Lung (tissue), 11 donors: ENCODE measurements at regions not wholly inside any gene's neighbourhood (a gene's known extent, or its start where the extent isn't known, plus 50 kb on each side); places are given as distances from the start of the nearest gene placed in this dataset.

Experiments used
- ATAC-seq: fragments of 200-7000 bp; cut with Tn5 transposase; one replicate; pipeline ENCODE4 v1.9.1; 2020; ENCODE audit warnings: moderate number of reproducible peaks; ENCODE audit not compliant: insufficient read depth, low FRiP score
- DNase-seq, 3 donors: peaks; one replicate each; pipeline ENCODE4 v3.0.0-alpha.2; 2013 to 2017
- H3K27ac ChIP-seq, 2 donors: one replicate each; pipeline ENCODE4 v1.5.1; 2013; ENCODE audit warnings: mild to moderate bottlenecking in 2 of 2, moderate library complexity in 2 of 2, control low read depth in 1 of 2, inconsistent platforms in 1 of 2, low read depth in 1 of 2, low read length in 1 of 2
- H3K27me3 ChIP-seq, 3 donors: one replicate each; pipeline ENCODE4 v1.5.1; 2013; ENCODE audit warnings: low read length in 2 of 3; ENCODE audit not compliant: control insufficient read depth in 3 of 3, insufficient read depth in 3 of 3
- H3K36me3 ChIP-seq, 4 donors: one replicate each; pipeline ENCODE4 v1.5.1; 2013; ENCODE audit warnings: low read length in 4 of 4, mild to moderate bottlenecking in 1 of 4, moderate library complexity in 1 of 4; ENCODE audit not compliant: control insufficient read depth in 4 of 4, insufficient read depth in 4 of 4
- H3K4me1 ChIP-seq, 5 donors: one replicate each; pipeline ENCODE4 v1.5.1; 2013; ENCODE audit warnings: low read length in 5 of 5, mild to moderate bottlenecking in 2 of 5, moderate library complexity in 1 of 5; ENCODE audit not compliant: control insufficient read depth in 5 of 5, insufficient read depth in 5 of 5
- H3K4me3 ChIP-seq: one replicate; pipeline ENCODE4 v1.5.1; 2013; ENCODE audit warnings: mild to moderate bottlenecking, control low read depth, moderate library complexity
- H3K9ac ChIP-seq, 2 donors: one replicate each; pipeline ENCODE4 v1.5.1; 2013; ENCODE audit warnings: low read length in 2 of 2, control low read depth in 1 of 2; ENCODE audit not compliant: insufficient read depth in 1 of 2
- H3K9me3 ChIP-seq, 4 donors: one replicate each; pipeline ENCODE4 v1.5.1; 2013; ENCODE audit warnings: low read length in 3 of 4, mild to moderate bottlenecking in 1 of 4, moderate library complexity in 1 of 4; ENCODE audit not compliant: control insufficient read depth in 4 of 4, insufficient read depth in 3 of 4
- WGBS, 2 donors: extraction: QIAGEN DNeasy Blood & Tissue Kit; methylation state at CpG; one replicate each; pipeline ENCODE4 v1.1.7; 2013; 5-methylcytosine and 5-hydroxymethylcytosine counted together
- TF ChIP-seq, protein P1 (sequence below): IDR thresholded peaks from 2 replicates; pipeline ENCODE4 v1.5.1; 2012; ENCODE audit warnings: mild to moderate bottlenecking; ENCODE audit errors: control extremely low read depth, extremely low read depth
- donor health status: control.
- donor health status: control.
- donor health status: Bipolar disorder and iron deficiency.
- donor health status: healthy.
- donor health status: DM: yes; HTN: yes; CAD: no.

DNA sequence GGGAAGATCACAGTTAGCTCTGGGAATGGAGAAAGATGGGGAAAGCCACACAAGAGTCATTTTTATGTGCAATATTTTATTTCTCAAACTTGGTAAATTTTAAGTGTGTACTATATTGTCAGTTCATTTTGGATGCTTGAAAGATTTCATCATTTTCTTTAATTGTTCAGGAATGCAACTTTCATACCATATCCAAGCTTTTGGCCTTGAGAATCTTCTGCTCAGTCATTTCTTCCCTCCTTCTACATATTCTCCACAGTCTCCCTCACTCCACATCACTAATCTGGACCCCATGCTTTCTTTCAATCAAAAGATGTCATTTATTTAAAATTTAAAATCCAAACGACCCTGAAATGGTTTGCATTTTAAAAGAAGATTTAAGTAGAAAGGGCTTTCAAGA lies 135.4 kb downstream of the FAM114A2 start:
- H3K4me1 ChIP-seq: no peaks in the 10 kb centered on the region
- H3K4me3 ChIP-seq: no peak overlapping the region
- H3K27me3 ChIP-seq: no peaks in the 10 kb centered on the region
- 18 to 35% methylated on average over 1 of the region's 1 CpG for WGBS, 2 donors
- DNase-seq (no peak), ATAC-seq (no peak)
- TF ChIP-seq, protein P1, sequence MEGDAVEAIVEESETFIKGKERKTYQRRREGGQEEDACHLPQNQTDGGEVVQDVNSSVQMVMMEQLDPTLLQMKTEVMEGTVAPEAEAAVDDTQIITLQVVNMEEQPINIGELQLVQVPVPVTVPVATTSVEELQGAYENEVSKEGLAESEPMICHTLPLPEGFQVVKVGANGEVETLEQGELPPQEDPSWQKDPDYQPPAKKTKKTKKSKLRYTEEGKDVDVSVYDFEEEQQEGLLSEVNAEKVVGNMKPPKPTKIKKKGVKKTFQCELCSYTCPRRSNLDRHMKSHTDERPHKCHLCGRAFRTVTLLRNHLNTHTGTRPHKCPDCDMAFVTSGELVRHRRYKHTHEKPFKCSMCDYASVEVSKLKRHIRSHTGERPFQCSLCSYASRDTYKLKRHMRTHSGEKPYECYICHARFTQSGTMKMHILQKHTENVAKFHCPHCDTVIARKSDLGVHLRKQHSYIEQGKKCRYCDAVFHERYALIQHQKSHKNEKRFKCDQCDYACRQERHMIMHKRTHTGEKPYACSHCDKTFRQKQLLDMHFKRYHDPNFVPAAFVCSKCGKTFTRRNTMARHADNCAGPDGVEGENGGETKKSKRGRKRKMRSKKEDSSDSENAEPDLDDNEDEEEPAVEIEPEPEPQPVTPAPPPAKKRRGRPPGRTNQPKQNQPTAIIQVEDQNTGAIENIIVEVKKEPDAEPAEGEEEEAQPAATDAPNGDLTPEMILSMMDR: no peak
- no peak overlapping the region for H3K27ac ChIP-seq
- no peak overlapping the region for H3K9ac ChIP-seq
- no peaks in the 10 kb centered on the region for H3K36me3 ChIP-seq
- no peaks in the 10 kb centered on the region for H3K9me3 ChIP-seq

DNA sequence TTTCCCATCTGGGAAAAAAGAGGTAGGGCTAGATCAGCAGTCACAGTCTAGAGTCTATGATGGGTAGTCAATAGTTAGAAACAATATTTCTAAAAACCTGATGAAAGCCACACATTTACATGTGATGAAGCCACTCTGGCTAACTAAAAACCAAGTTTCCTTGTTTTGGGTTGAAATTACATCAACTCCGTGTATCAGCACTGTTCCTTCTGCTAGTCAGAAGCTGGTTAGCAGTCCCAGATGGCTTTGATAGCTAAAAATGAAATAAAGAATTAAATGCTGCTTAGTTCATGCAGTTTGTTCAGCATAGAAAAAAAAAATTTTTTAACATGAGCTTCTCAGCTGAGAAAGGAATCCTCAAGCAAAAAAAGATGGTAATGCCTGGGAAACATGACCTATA lies 136.7 kb downstream of the FAM114A2 start:
- H3K9ac ChIP-seq: no peak overlapping the region
- ATAC-seq (no peak), DNase-seq (no peak)
- no peaks in the 10 kb centered on the region for H3K9me3 ChIP-seq
- no peak overlapping the region for H3K4me3 ChIP-seq
- H3K27me3 ChIP-seq: no peaks in the 10 kb centered on the region
- peaks cover 0 to 2% (median 0%) of the 10 kb centered on the region in 5 donors for H3K4me1 ChIP-seq
- WGBS, 2 donors: 84% methylated on average over 1 of the region's 1 CpG
- H3K36me3 ChIP-seq: no peaks in the 10 kb centered on the region
- no peak overlapping the region for H3K27ac ChIP-seq
- TF ChIP-seq, protein P1: no peak

DNA sequence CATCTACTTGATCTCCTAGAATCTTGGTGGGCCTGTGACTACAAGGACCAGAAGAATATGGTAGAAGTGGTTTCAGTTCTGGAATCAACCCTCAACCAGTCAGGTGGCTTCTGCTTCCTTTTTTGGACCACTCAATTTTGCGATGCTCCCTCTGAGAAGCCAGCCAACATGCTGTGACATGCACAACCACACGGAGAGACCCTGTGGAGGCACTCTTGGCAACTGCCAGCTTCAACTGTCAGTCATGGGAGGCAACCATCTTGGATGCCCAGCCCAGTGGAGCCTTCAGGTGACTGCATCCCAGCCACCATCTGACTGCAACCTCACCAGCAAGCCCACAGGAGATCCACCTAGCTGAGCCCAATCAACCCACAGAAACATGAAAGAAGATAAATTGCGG lies 137.3 kb downstream of the FAM114A2 start:
- no peak overlapping the region for H3K4me3 ChIP-seq
- ATAC-seq: no peak
- H3K9me3 ChIP-seq: no peaks in the 10 kb centered on the region
- H3K27ac ChIP-seq: no peak overlapping the region
- no peak for DNase-seq
- no peaks in the 10 kb centered on the region for H3K27me3 ChIP-seq
- H3K4me1 ChIP-seq: peaks cover 0 to 2% (median 0%) of the 10 kb centered on the region in 5 donors
- TF ChIP-seq, protein P1: no peak
- WGBS, 2 donors: 68 to 69% methylated on average over 3 of the region's 3 CpGs
- H3K9ac ChIP-seq: no peak overlapping the region
- no peaks in the 10 kb centered on the region for H3K36me3 ChIP-seq

DNA sequence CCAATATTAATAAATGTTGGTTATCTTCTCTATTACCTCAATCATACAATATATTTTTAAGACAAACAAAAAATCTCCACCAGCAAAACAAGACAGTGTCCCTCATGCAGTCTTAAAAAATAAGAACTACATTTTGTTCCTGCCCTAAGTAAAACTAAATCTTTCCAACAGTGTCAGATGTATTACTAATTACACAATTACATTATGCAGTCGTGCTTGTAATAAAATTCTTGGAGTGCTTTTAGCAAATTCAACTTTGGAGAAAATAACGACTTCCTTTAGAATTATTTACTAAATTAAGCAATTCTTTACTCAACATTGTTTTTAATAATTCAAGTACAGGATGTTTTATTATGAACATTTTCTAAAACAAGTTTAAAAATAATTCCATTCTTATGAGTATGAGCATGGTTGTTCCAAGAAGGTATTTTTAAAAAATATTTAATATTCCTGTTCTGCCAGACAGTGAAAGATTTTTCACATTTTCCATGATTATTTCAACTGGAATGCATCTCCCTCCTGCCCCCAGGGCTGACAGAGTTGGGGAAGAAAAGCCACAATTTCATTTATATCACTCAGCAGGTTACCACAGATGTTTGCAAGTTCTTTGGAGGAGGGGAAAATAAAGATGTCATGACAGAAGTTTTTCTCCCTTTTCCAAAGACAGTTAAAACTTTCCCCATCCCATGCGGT lies 137.9 kb downstream of the FAM114A2 start:
- WGBS, 2 donors: 52 to 76% methylated on average over 3 of the region's 3 CpGs
- Histone ChIP-seq H3K27ac (no peak overlapping the region), H3K4me3 (no peak overlapping the region), H3K4me1 (peaks cover 0 to 2% (median 0%) of the 10 kb centered on the region in 5 donors), H3K36me3 (no peaks in the 10 kb centered on the region), H3K9me3 (no peaks in the 10 kb centered on the region), H3K27me3 (no peaks in the 10 kb centered on the region), H3K9ac (no peak overlapping the region)
- ATAC-seq (no peak), DNase-seq (no peak)
- TF ChIP-seq, protein P1: no peak
